Activated naive CD8-positive, alpha-beta T cell treated with anti-CD3 and anti-CD28 coated beads, Interleukin-2, amount 10 ng/mL, durations not matched to agents 7 days and 5 days (primary cell): ENCODE measurements at regions not wholly inside any gene's neighbourhood (a gene's known extent, or its start where the extent isn't known, plus 50 kb on each side); places are given as distances from the start of the nearest gene placed in this dataset.
"Not testable (repeated sequence)": the region's sequence is repeated elsewhere in the genome, so short reads cannot be mapped to it uniquely, and the experiment has no call there.

Experiments
- ATAC-seq: fragments of 150-1000 bp; cut with Tn5 transposase; one replicate; pipeline ENCODE4 v1.10.0; 2021; ENCODE audit warnings: low read depth, moderate library complexity
- POLR2A ChIA-PET: fragments of 350-600 bp; sonication (Branson Sonifier 250); formaldehyde crosslinking; loops from one replicate; lab custom pipeline; 2021; ENCODE audit warnings: antibody characterized with exemption; lab: Charles Lee
- DNase-seq: peaks from one replicate; pipeline ENCODE4 v3.0.0; 2021
- H3K27ac Mint-ChIP-seq: one replicate; pipeline ENCODE4 v1.8.0; 2022; ENCODE audit warnings: mild to moderate bottlenecking, mixed read lengths
- H3K27me3 Mint-ChIP-seq: one replicate; pipeline ENCODE4 v1.8.0; 2022; ENCODE audit warnings: mild to moderate bottlenecking, moderate library complexity, mixed read lengths
- H3K36me3 Mint-ChIP-seq: one replicate; pipeline ENCODE4 v1.8.0; 2021; ENCODE audit warnings: mild to moderate bottlenecking, mixed read lengths
- H3K4me1 Mint-ChIP-seq: one replicate; pipeline ENCODE4 v1.8.0; 2021; ENCODE audit warnings: mixed read lengths
- H3K4me3 Mint-ChIP-seq: one replicate; pipeline ENCODE4 v1.8.0; 2022; ENCODE audit warnings: mild to moderate bottlenecking, moderate library complexity, mixed read lengths
- H3K9me3 Mint-ChIP-seq: one replicate; pipeline ENCODE4 v1.8.0; 2021; ENCODE audit warnings: mixed read lengths

DNA sequence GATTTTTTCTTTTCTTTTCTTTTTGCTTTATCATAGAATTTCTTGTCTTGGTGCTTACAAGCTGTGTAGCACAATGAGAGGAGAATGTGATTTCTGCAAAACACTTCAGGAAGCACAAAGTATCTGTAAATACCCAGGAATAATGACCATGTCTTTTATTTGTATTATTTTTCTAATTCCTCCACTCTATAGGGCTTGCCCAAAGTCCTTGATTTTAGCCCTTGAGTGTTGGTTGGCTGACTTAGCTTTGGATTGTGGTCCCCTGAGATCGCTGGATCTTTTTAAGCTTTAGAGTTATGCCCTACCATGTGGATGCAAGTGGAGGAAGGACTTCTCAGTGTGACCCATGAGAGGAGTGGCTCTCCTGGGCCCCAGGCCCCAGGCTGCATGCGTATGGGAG, 52.2 kb downstream of the HOXC4 start:
- H3K9me3 Mint-ChIP-seq, H3K36me3 Mint-ChIP-seq, POLR2A ChIA-PET, ATAC-seq, H3K4me3 Mint-ChIP-seq, H3K27ac Mint-ChIP-seq, DNase-seq, H3K4me1 Mint-ChIP-seq: not testable (repeated sequence)
- H3K27me3 Mint-ChIP-seq, result peaks cover 84% of the 10 kb centered on the region

DNA sequence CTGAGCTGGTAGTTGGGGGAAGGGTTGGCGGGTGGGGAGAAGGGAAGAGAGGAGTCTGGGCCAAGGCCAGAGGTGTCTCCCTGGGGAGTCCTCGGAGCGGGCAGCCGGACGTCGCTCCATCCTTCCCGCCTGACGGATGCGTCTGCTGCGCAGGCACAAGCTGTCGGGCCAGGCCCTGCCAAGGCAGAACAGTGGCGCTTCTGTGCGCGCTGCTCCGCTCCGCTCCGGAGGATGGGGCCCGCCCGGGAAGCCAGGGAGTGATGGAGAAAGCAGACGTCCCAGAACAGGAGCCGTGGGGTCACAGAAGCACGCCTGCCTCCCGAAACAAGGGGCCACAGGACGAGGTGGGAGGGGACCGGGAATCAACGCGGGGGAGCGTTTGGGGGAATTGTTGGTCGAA, 52.6 kb downstream of the HOXC4 start:
- DNase-seq, ATAC-seq, H3K4me3 Mint-ChIP-seq, H3K36me3 Mint-ChIP-seq, POLR2A ChIA-PET, H3K9me3 Mint-ChIP-seq, H3K4me1 Mint-ChIP-seq, H3K27ac Mint-ChIP-seq: not testable (repeated sequence)
- H3K27me3 Mint-ChIP-seq, result peaks cover 80% of the 10 kb centered on the region

DNA sequence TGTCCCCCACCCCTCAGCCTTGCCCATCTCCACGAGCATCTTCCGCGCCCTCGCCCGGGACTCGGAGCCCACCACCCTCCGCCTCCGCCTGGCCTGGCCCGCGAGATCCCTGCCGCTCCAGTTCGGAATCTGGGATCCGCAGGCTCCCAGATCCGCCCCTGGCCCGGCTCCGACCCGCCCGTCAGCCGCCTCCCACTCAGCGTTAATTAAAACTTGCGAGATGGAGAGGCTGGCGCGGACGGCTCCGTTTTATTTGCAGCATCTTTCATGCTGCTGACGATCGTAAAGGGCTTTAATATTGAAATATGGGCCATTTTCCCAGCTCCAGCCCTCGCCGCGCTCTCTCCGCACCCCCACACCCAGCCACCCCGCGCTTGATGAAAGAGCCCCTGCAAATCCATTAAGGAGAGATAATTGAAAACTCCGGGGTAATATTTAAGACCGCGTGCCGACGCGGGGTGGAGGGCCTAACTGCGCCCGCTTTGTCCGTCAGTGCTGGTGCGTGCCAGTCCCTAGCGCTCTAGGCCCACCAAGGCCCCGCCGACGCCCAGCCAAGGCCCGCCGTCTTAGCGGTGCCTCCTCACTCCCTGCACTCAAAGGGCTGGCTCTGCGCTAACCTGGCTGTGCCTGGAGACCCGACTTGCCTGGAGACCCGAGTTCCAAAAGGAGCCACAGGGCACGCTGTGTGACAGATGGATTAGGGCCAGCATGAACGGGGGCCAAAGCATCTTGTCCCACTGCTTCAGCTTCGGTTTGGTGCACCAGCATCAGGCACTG, 53.4 kb downstream of the HOXC4 start:
- DNase-seq, H3K4me1 Mint-ChIP-seq, H3K27ac Mint-ChIP-seq, POLR2A ChIA-PET, ATAC-seq, H3K4me3 Mint-ChIP-seq, H3K9me3 Mint-ChIP-seq, H3K36me3 Mint-ChIP-seq: not testable (repeated sequence)
- peaks cover 80% of the 10 kb centered on the region for H3K27me3 Mint-ChIP-seq

DNA sequence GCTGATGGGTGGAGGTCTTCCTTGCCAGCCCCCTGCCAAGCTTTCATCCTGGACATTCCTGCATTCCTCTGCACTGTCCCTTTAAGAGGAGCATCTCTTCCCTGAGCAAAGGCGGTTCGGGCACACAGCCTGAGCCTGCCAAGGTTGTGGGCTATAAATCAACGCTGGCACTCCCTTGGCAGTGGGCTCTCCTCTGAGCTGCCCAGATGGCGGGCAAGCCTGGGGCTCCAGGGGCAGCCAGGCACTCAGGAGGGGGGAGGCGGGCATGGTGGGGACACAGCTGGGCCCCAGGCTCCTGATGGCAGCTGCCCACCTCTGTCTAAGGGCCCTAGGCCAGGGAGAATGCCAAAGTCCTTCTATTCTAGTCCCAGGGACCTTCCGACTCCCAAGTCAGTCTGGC, 58.7 kb downstream of the HOXC4 start:
- H3K27ac Mint-ChIP-seq, H3K36me3 Mint-ChIP-seq, DNase-seq, POLR2A ChIA-PET, H3K9me3 Mint-ChIP-seq, H3K4me3 Mint-ChIP-seq, ATAC-seq: not testable (repeated sequence)
- peaks cover 49% of the 10 kb centered on the region for H3K27me3 Mint-ChIP-seq
- peaks cover 20% of the 10 kb centered on the region for H3K4me1 Mint-ChIP-seq

DNA sequence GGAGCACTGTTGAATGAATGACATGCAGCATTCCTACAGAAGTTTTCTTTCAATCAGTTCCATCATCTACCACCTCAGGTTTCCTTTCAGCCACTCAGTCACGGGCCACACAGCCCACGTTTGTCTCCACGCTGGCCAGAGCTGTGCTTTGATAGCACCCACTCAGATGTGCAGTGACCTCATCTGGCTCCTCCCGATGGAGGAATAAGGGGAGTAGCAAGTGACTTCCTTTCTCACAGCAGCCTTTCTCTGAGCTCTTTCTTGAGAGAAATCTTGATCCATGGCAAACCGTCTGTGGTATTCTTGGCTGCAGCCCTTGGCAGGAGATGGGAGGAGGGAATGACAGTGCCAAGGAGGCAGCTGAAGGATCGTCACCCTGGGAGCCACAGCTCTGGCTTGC, 62.4 kb downstream of the HOXC4 start:
- POLR2A ChIA-PET, ATAC-seq: not testable (repeated sequence)
- H3K4me1 Mint-ChIP-seq, result peaks cover 19% of the 10 kb centered on the region

DNA sequence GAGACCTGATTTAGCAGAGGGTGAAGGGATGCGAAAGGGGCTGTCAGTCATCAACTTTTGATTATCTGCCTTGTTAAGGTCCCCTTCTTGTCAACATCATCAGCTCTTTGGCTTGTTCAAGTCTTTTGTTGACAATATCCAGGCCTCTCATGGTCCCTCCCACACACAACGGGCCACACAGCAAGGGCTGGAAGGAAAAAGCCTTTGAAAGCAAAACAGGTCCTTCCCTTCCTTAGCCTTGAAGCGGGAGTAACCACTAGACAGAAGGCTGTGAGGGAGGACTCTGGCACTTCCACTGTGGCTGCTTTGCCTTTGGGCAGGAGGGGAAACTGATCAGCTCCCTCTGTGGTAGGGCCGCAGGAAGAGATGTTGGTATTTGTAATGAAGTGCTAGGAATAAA, 63.8 kb downstream of the HOXC4 start:
- POLR2A ChIA-PET, result not testable (repeated sequence)
- H3K4me1 Mint-ChIP-seq, result peaks cover 19% of the 10 kb centered on the region

More for the DNA sequence above, 62.4 kb downstream of the HOXC4 start:
- H3K27ac Mint-ChIP-seq, H3K36me3 Mint-ChIP-seq, DNase-seq, H3K4me3 Mint-ChIP-seq, H3K9me3 Mint-ChIP-seq: not testable (repeated sequence)
- peaks cover 44% of the 10 kb centered on the region for H3K27me3 Mint-ChIP-seq

DNA sequence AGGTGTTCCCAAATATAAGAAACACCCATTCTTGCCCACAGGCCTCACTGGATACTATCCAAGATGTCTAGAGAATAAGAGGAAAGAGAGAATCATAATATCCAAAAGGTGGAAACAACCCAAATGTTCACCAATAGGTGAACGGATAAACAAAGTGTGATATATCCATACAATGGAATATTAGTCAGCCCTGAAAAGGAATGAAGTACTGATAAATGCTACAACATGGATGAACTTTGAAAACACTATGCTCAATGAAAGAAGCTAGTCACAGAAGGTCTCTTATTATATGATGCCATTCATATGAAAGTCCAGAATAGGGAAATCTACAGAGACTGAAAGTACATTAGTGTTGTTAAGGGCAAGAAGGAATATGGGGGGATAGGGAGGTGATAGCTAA, 65.4 kb downstream of the HOXC4 start:
- ATAC-seq, POLR2A ChIA-PET, H3K27ac Mint-ChIP-seq, H3K9me3 Mint-ChIP-seq, H3K36me3 Mint-ChIP-seq, DNase-seq, H3K4me3 Mint-ChIP-seq: not testable (repeated sequence)
- peaks cover 13% of the 10 kb centered on the region for H3K4me1 Mint-ChIP-seq
- H3K27me3 Mint-ChIP-seq, result peaks cover 64% of the 10 kb centered on the region

More for the DNA sequence above, 63.8 kb downstream of the HOXC4 start:
- DNase-seq, H3K4me3 Mint-ChIP-seq, H3K36me3 Mint-ChIP-seq, H3K27ac Mint-ChIP-seq, H3K9me3 Mint-ChIP-seq, ATAC-seq: not testable (repeated sequence)
- H3K27me3 Mint-ChIP-seq, result peaks cover 48% of the 10 kb centered on the region

DNA sequence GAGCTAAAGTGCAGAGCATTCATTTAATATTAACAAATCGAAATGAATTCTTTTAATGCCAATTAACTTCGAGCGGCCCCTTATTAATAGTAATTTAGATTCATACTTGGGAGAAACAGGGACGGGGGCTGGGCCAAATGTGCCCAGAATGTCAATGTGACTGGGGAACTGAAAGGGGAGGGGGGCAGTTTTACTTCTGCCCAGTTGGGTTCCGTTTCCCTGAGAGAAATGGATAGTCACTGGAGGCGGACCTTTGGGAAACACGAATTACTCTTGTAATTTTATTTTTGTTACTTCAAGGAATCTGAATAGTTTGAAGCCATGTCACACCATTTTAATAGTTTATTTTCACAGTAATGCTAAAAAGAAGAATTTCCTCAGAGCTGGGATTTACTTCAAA, 64.8 kb downstream of the SMUG1 start:
- H3K27me3 Mint-ChIP-seq, result peaks cover 84% of the 10 kb centered on the region
- H3K27ac Mint-ChIP-seq, H3K9me3 Mint-ChIP-seq, ATAC-seq, DNase-seq, POLR2A ChIA-PET, H3K4me1 Mint-ChIP-seq, H3K4me3 Mint-ChIP-seq, H3K36me3 Mint-ChIP-seq: not testable (repeated sequence)

DNA sequence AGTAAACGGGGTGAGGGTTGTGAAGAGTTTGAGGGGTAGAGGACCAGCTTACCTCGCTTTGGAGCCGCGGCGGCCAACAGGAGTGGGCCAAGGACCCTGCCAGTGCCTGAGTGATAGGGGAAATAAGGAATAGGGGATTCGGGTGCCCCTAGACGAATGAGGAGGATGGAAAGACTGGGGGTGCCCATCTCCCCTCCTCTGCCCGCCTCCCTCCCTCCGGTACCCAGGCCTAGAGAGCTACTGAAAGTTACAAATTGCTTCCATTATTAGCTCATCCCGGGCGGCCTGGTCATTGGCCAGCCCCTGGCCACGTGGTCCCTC, 63.1 kb downstream of the SMUG1 start:
- POLR2A ChIA-PET, H3K4me1 Mint-ChIP-seq, DNase-seq, H3K9me3 Mint-ChIP-seq, H3K36me3 Mint-ChIP-seq, ATAC-seq, H3K27ac Mint-ChIP-seq: not testable (repeated sequence)
- Mint-ChIP-seq H3K27me3 (peaks cover 89% of the 10 kb centered on the region), H3K4me3 (peak overlapping the region; percentile 33)

DNA sequence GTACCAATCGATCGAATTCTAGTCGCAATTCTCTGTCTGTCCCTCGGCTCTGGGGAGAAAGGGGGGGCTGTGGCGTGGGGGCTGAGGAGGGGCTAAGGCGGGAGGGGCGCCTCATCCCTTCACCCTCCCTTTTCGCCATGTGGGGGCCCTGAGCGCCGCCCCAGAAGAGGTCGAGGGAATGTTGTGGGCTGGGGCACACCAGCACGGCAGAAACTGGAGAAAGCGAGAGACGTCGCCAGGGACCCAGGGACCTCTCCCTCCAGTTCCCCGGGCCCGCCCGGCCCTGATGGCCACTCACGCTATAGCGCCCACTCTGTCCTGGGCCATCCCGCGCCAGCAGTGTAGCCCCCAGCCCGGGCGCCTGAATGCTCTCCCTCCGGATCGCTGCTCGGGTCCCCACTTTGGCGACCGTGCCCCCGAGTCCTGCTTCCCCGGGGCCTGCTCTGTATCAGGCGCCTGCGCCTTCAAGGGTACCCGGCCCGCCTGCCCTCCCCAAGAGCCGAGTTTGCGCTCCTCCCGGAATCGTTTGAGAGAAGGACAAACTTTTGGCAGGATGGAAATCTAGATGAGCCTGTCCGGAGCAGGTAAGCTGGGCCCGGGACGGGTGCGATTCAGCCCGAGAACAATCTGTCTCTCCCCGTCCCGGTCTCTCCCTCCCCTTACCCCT, 62.6 kb downstream of the SMUG1 start:
- Mint-ChIP-seq H3K27me3 (peaks cover 89% of the 10 kb centered on the region), H3K4me1 (peaks cover 7% of the 10 kb centered on the region), H3K36me3 (no peaks in the 10 kb centered on the region), H3K9me3 (no peaks in the 10 kb centered on the region), H3K4me3 (no peak overlapping the region), H3K27ac (no peak overlapping the region)
- DNase-seq, result no peak
- peak; percentile 26 for ATAC-seq
- POLR2A ChIA-PET, result interaction anchor here (0.6 kb wide), 1 partner anchor 66 kb away, joined by 3 read pairs; no protein-coding TSS in a partner anchor

DNA sequence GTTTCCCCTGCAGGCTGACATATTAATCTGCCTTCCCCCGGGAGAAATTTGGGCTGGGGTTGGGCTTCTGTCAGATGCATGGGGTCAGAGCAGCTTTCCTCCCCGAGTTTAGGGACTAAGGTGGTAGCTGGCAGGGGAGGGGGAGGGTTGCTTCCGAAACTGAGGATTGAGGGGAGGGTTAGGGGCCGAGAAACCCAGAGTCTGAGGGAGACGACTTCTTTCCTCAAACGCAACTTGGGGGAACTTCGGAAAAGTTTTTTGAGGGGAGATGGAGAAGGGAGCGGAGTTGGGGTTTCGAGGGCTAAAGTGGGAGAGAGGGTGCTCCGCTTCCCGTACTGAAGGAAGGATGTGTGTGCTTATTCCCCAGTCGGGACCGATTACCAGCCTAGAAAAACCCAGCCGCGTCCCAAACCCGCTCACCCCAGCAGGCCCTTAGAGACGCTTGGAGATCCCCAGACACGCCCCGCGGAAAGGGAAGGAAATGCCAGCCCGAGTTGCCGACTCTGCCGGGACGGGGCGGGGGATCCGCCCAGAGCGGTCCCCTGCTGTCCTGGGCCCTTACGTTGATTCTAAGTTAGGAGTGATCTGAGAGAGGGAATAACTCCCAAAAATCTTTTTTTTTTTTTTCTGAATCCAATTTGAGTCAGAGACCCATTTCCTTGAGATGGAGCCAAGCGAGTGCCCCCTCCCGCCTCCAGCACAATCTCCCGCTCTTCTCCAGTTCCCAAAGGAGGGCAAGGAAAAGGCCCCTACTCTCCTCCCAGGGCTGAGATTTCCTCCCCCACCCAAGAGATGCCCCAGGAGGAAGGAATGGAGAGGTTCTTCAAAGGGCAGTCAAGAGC, 61.9 kb downstream of the SMUG1 start:
- Mint-ChIP-seq H3K27me3 (peaks cover 86% of the 10 kb centered on the region), H3K4me1 (peaks cover 7% of the 10 kb centered on the region), H3K9me3 (no peaks in the 10 kb centered on the region), H3K36me3 (no peaks in the 10 kb centered on the region), H3K4me3 (no peak overlapping the region), H3K27ac (no peak overlapping the region)
- POLR2A ChIA-PET, result interaction anchor here (0.6 kb wide), 1 partner anchor 65 kb away, joined by 3 read pairs; no protein-coding TSS in a partner anchor
- DNase-seq, result no peak
- no peak for ATAC-seq

DNA sequence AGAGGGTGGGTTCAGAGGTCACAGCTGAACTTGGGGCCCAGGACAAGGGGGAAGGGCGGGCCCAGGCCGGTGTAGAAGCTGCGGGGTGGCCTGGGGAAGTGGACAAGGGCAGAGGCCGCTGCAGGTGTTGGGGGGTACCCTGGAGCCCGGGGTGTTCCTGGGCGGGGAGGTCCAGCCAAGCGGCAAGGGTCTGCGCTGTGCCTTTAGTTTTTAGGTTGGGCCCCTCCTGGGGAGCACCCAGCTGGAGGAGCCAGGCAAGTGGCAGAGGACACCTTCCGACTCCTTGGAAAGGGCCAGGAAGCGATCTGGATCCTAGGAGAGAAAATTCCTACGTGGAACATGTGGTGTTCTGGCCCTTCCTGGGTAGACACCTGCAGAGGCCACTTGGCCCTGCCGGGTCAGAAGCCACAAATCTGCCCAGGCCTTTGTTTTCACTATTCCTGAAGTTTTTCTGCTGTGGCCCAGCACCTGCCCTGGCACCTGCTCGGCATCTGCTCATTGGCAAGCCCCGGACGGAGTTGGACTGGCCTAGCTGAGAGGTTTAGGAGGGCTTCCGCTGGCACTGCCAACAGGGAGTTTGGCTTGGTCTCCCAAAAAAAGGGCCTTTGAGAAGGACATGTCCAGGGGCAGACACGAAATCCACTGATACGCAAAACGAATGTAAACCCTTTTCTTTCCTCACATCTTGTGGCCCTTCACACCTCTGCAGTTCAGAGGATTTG, 61.1 kb downstream of the SMUG1 start:
- no peaks in the 10 kb centered on the region for H3K36me3 Mint-ChIP-seq
- POLR2A ChIA-PET, result no interaction called here
- H3K9me3 Mint-ChIP-seq, result no peaks in the 10 kb centered on the region
- H3K27me3 Mint-ChIP-seq, result peaks cover 83% of the 10 kb centered on the region
- ATAC-seq (no peak), DNase-seq (no peak)
- H3K4me3 Mint-ChIP-seq, result no peak overlapping the region
- no peak overlapping the region for H3K27ac Mint-ChIP-seq
- H3K4me1 Mint-ChIP-seq, result peaks cover 7% of the 10 kb centered on the region

DNA sequence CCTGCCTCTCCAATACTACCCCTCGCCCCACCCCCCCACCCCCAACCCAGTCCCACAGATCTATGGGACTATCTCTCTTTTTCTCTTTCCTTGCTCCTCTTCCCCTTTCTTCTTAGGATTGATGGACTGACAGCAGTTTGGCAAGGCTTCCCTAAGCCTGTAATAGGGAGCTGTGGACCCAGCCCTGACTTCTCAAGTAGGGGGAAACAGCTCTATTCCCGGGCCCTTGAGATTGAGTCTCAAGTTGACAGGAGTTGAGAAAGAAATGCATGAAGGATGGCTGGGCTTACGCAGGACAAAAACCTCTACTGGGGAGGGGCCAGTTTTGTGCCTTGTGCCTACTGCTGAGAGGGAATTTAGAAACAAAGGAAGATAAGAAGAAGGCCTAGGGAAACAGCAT, 60.4 kb downstream of the SMUG1 start:
- DNase-seq (no peak), ATAC-seq (no peak)
- Mint-ChIP-seq H3K4me1 (peaks cover 7% of the 10 kb centered on the region), H3K9me3 (no peaks in the 10 kb centered on the region), H3K4me3 (no peak overlapping the region), H3K36me3 (no peaks in the 10 kb centered on the region), H3K27me3 (peaks cover 79% of the 10 kb centered on the region), H3K27ac (no peak overlapping the region)
- POLR2A ChIA-PET, result no interaction called here
